ENCODE measurements at regions not wholly inside any gene's neighbourhood (a gene's known extent, or its start where the extent isn't known, plus 50 kb on each side); places are given as distances from the start of the nearest gene placed in this dataset.

- TF ChIP-seq POLR2AphosphoS5 (IDR thresholded peaks at IDR 0.05) (no peak), CTCF (IDR thresholded peaks at IDR 0.05 in 8 of 11, conservative IDR thresholded peaks at IDR 0.05 in 3 of 11) (no peak), POLR2A (IDR thresholded peaks at IDR 0.05) (no peak)
Observed at GRCh38 chr7:152522571-152523067, 86.8 kb upstream of the KMT2C start.

All from spleen (tissue), 7 donors.